K562 (cell line): ENCODE measurements at regions not wholly inside any gene's neighbourhood (a gene's known extent, or its start where the extent isn't known, plus 50 kb on each side); places are given as distances from the start of the nearest gene placed in this dataset.

Experiments used
- ATAC-seq: fragments of 200-7000 bp; cut with Tn5 transposase; 3 replicates; pipeline ENCODE4 v1.9.1; 2020; ENCODE audit warnings: moderate library complexity
- BruUV-seq: library from RNA; stranded (reverse); fragments of 400-500 nt; replicated peaks from 2 replicates; lab custom pipeline; 2021; lab: Mats Ljungman, UMichigan
- CTCF ChIA-PET: fragments of 300-600 bp; formaldehyde crosslinking; extraction: SDS; loops from one replicate; lab custom pipeline; 2021; ENCODE audit warnings: low intra/inter-chr PET ratio; lab: Yijun Ruan, JAX
- POLR2A ChIA-PET: fragments of 300-600, 350-650 bp; sonication (Branson Sonifier 250); formaldehyde crosslinking; extraction: SDS; loops from one replicate; lab custom pipeline; 2021; ENCODE audit warnings: antibody characterized with exemption, inconsistent platforms; lab: Yijun Ruan, JAX
- DNase-seq, 4 experiments: peaks; one replicate each; pipeline versions ENCODE4 v3.0.0 to v3.0.0-alpha.2; 2011 to 2018; ENCODE audit warnings: low spot score in 3 of 4, mixed read lengths in 3 of 4; ENCODE audit errors: extremely low read depth in 1 of 4
- FAIRE-seq: peaks from 2 replicates; lab custom pipeline; 2011; peaks lifted over from hg19 to GRCh38; lab: Jason Lieb, UNC
- H2AFZ ChIP-seq: 2 replicates; pipeline ENCODE4 v1.6.0; 2011; ENCODE audit warnings: low read depth, low read length, control low read depth, inconsistent platforms
- H3K27ac ChIP-seq: fragments of 200-600 bp; 3 replicates; pipeline ENCODE4 v1.8.0; 2011; ENCODE audit warnings: low read depth, mild to moderate bottlenecking, control low read depth, inconsistent platforms, low read length, moderate library complexity, mixed read lengths; ENCODE audit errors: extremely low read depth
- H3K27me3 ChIP-seq, 2 experiments: fragments of 300-600 bp in 1 of 2; 2 replicates in 1 of 2; 3 replicates in 1 of 2; pipeline versions ENCODE4 v1.6.0 to v1.8.0; 2011; ENCODE audit warnings: inconsistent platforms in 2 of 2, low read length in 2 of 2, mild to moderate bottlenecking in 1 of 2, mixed read lengths in 1 of 2, moderate library complexity in 1 of 2; ENCODE audit not compliant: control insufficient read depth in 2 of 2, insufficient read depth in 2 of 2
- H3K36me3 ChIP-seq: fragments of 300-600 bp; 3 replicates; pipeline ENCODE4 v1.8.0; 2011; ENCODE audit warnings: mild to moderate bottlenecking, low read length, inconsistent platforms; ENCODE audit not compliant: control insufficient read depth, insufficient read depth
- H3K4me1 ChIP-seq, 2 experiments: fragments of 200-600 bp in 1 of 2; replicated peaks in 1 of 2; 2 replicates in 1 of 2; 3 replicates in 1 of 2; pipeline versions ENCODE4 v1.5.1 to v1.8.0; 2011; ENCODE audit warnings: inconsistent platforms in 2 of 2, low read length in 2 of 2, mild to moderate bottlenecking in 1 of 2, mixed read lengths in 1 of 2, moderate library complexity in 1 of 2; ENCODE audit not compliant: control insufficient read depth in 2 of 2, insufficient read depth in 2 of 2
- H3K4me2 ChIP-seq: 2 replicates; pipeline ENCODE4 v1.6.1; 2011; ENCODE audit warnings: low read length, control low read depth, inconsistent platforms, mixed read lengths; ENCODE audit not compliant: insufficient read depth
- H3K4me3 ChIP-seq: fragments of 200-600 bp; sonication (generic), shearing (Covaris generic); 2 replicates; pipeline ENCODE4 v1.5.1; 2016; ENCODE audit warnings: control low read depth, inconsistent platforms
- H3K79me2 ChIP-seq: fragments of 200-600 bp; 3 replicates; pipeline ENCODE4 v1.8.0; 2011; ENCODE audit warnings: low read length, inconsistent platforms; ENCODE audit not compliant: control insufficient read depth, insufficient read depth
- H3K9ac ChIP-seq, 2 experiments: 2 replicates each; pipeline versions ENCODE4 v1.6.0 to v1.6.1; 2011; ENCODE audit warnings: low read depth in 2 of 2, low read length in 2 of 2, control low read depth in 1 of 2, inconsistent platforms in 1 of 2, mild to moderate bottlenecking in 1 of 2, mixed read lengths in 1 of 2; ENCODE audit not compliant: insufficient read depth in 1 of 2
- H3K9me1 ChIP-seq: one replicate; pipeline ENCODE4 v1.6.0; 2011; ENCODE audit warnings: inconsistent platforms, mild to moderate bottlenecking, low read length, moderate library complexity; ENCODE audit not compliant: control insufficient read depth, insufficient read depth
- H3K9me3 ChIP-seq: replicated peaks from 2 replicates; pipeline ENCODE4 v1.5.1; 2011; ENCODE audit warnings: low read depth, low read length, inconsistent platforms; ENCODE audit not compliant: control insufficient read depth, insufficient read depth
- H4K20me1 ChIP-seq: replicated peaks from 2 replicates; pipeline ENCODE4 v1.6.1; 2011; ENCODE audit warnings: low read length, inconsistent platforms, mixed read lengths; ENCODE audit not compliant: control insufficient read depth, insufficient read depth
- ATF7 ChIP-seq: fragments of 450-650 bp; IDR thresholded peaks from 2 replicates; pipeline ENCODE4 v1.7.1; 2014; ENCODE audit warnings: mild to moderate bottlenecking, moderate library complexity
- CBX3 ChIP-seq, 2 experiments: IDR thresholded peaks; 1 replicate in 1 of 2; 2 replicates in 1 of 2; pipeline ENCODE4 v1.6.1; 2012; ENCODE audit warnings: inconsistent platforms in 2 of 2, low read length in 2 of 2, borderline replicate concordance in 1 of 2, control low read depth in 1 of 2
- MTA1 ChIP-seq: fragments of 450-650 bp; IDR thresholded peaks from 2 replicates; pipeline ENCODE4 v1.6.1; 2017; ENCODE audit warnings: borderline replicate concordance
- MTF1 ChIP-seq: fragments of 250-450 bp; sonication (Bioruptor Pico); IDR thresholded peaks from 2 replicates; pipeline ENCODE4 v1.9.0; 2021; ENCODE audit warnings: moderate library complexity, mild to moderate bottlenecking, inconsistent platforms, borderline replicate concordance
- RNF2 ChIP-seq: sonication (generic); IDR thresholded peaks from 2 replicates; pipeline ENCODE4 v1.6.1; 2016
- WHSC1 ChIP-seq: IDR thresholded peaks from one replicate; pipeline ENCODE4 v1.6.1; 2012; ENCODE audit warnings: low read length, control low read depth, inconsistent platforms
- ZC3H4 ChIP-seq: sonication (generic); formaldehyde crosslinking; IDR thresholded peaks from 2 replicates; pipeline ENCODE4 v1.9.0; 2021; ENCODE audit warnings: missing genetic modification reagents, borderline replicate concordance
- ZNF23 ChIP-seq: fragments of 250-450 bp; sonication (Bioruptor Pico); IDR thresholded peaks from 2 replicates; pipeline ENCODE4 v1.4.0; 2020; ENCODE audit warnings: mild to moderate bottlenecking
- ZNF408 ChIP-seq: fragments of 250-450 bp; sonication (Bioruptor Pico); IDR thresholded peaks from 2 replicates; pipeline ENCODE4 v1.4.0; 2020; ENCODE audit warnings: low read depth, mild to moderate bottlenecking, moderate library complexity
- ZNF436 ChIP-seq: fragments of 250-450, 450-650 bp; sonication (Bioruptor Pico); formaldehyde crosslinking; IDR thresholded peaks from 2 replicates; pipeline ENCODE4 v1.7.0; 2020; ENCODE audit warnings: mild to moderate bottlenecking
- WGBS: fragments of 100-300 bp; shearing (Covaris generic); methylation state at CpG from one replicate; pipeline ENCODE4 v1.1.6; 2016; ENCODE audit warnings: low coverage, mixed read lengths; ENCODE audit not compliant: insufficient coverage; ENCODE audit errors: missing lambda C conversion rate; 5-methylcytosine and 5-hydroxymethylcytosine counted together
- in situ Hi-C: fragments of 300-500 bp; cut with MboI; formaldehyde crosslinking; loops from 4 replicates; pipeline ENCODE4 v1.15.0; 2018; ENCODE audit warnings: inconsistent platforms, mixed read lengths
- intact Hi-C: fragments of 100-400 bp; cut with micrococcal nuclease; formaldehyde crosslinking; loops from 2 replicates; pipeline ENCODE4 v1.14.2; 2022
- TF ChIP-seq, protein P1 (sequence below): fragments of 250-450 bp; sonication (Bioruptor Pico); IDR thresholded peaks from 2 replicates; pipeline ENCODE4 v1.8.0; 2021; ENCODE audit warnings: moderate library complexity, mild to moderate bottlenecking, inconsistent platforms

DNA sequence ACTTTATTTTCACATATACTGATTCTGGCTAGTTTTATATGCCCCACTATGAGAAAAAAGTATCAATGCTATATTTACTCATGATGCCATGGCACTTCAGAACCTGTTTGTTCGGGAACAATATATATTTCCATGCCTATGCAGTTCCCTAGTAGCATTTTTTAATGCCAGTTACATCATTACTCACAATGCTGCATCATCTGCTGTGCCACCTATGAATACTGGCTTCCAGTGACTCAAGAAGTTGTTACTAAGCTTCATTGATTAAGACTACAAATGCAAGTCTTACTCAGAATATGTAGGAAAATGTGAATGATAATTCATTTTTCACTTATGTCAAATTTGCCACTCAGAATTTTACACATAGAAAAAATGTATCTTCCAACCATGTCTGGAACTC lies 97.9 kb downstream of the MAFB start:
- DNase-seq (no peak), ATAC-seq (no peak), FAIRE-seq (no peak)
- ChIA-PET CTCF (no interaction called here), POLR2A (no interaction called here)
- Histone ChIP-seq H3K27me3 (no peaks in the 10 kb centered on the region; a peak in 1 of 5 replicates), H3K4me2 (no peak overlapping the region), H3K79me2 (no peaks in the 10 kb centered on the region), H2AFZ (no peak overlapping the region), H3K9me3 (no peaks in the 10 kb centered on the region), H3K27ac (no peak overlapping the region), H3K9me1 (no peaks in the 10 kb centered on the region), H4K20me1 (no peaks in the 10 kb centered on the region), H3K4me3 (no peak overlapping the region), H3K36me3 (no peaks in the 10 kb centered on the region), H3K9ac (no peak overlapping the region), H3K4me1 (no peaks in the 10 kb centered on the region)
- intact Hi-C loops: no loop called here
- WGBS: 0% methylated on average over 1 of the region's 1 CpG
- BruUV-seq: no TSS peak
- TF ChIP-seq MTF1: no peak
- TF ChIP-seq ATF7: no peak
- TF ChIP-seq WHSC1: no peak
- no peak for TF ChIP-seq ZC3H4 (CRISPR knock-in tag)
- TF ChIP-seq ZNF23 (CRISPR knock-in tag): no peak
- TF ChIP-seq ZNF436 (CRISPR knock-in tag): no peak
- TF ChIP-seq CBX3 (IDR thresholded peaks at IDR 0.05; ENCODE audit: borderline replicate concordance in 1 of 2, low read length in 2 of 2): no peak
- TF ChIP-seq MTA1: no peak
- no peak for TF ChIP-seq ZNF408 (CRISPR knock-in tag)
- no peak for TF ChIP-seq RNF2
- TF ChIP-seq, protein P1, sequence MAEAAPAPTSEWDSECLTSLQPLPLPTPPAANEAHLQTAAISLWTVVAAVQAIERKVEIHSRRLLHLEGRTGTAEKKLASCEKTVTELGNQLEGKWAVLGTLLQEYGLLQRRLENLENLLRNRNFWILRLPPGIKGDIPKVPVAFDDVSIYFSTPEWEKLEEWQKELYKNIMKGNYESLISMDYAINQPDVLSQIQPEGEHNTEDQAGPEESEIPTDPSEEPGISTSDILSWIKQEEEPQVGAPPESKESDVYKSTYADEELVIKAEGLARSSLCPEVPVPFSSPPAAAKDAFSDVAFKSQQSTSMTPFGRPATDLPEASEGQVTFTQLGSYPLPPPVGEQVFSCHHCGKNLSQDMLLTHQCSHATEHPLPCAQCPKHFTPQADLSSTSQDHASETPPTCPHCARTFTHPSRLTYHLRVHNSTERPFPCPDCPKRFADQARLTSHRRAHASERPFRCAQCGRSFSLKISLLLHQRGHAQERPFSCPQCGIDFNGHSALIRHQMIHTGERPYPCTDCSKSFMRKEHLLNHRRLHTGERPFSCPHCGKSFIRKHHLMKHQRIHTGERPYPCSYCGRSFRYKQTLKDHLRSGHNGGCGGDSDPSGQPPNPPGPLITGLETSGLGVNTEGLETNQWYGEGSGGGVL (CRISPR knock-in tag): no peak
- in situ Hi-C loops: no loop called here
